Natural killer cell (primary cell): ENCODE measurements at regions not wholly inside any gene's neighbourhood (a gene's known extent, or its start where the extent isn't known, plus 50 kb on each side); places are given as distances from the start of the nearest gene placed in this dataset.

Source experiments
- ATAC-seq, 3 donors: fragments of 150-1000 bp in 2 of 3; fragments of 200-7000 bp in 1 of 3; cut with Tn5 transposase; 1 replicate in 1 of 3; 2 replicates in 2 of 3; pipeline ENCODE4 v1.10.0; 2021; ENCODE audit warnings: mild to moderate bottlenecking in 2 of 3, moderate library complexity in 2 of 3
- DNase-seq, 2 donors: peaks; one replicate each; pipeline versions ENCODE4 v3.0.0 to v3.0.0-alpha.2; 2013 to 2021; ENCODE audit warnings: mixed read lengths in 1 of 2
- H3K27ac ChIP-seq: one replicate; pipeline ENCODE4 v1.5.1; 2013; ENCODE audit warnings: mild to moderate bottlenecking, low read length
- H3K27me3 ChIP-seq: one replicate; pipeline ENCODE4 v1.6.1; 2013; ENCODE audit warnings: low read length; ENCODE audit not compliant: control insufficient read depth, insufficient read depth
- H3K36me3 ChIP-seq: one replicate; pipeline ENCODE4 v1.6.1; 2013; ENCODE audit warnings: low read length; ENCODE audit not compliant: control insufficient read depth, insufficient read depth
- H3K4me1 ChIP-seq: one replicate; pipeline ENCODE4 v1.6.1; 2013; ENCODE audit warnings: low read length; ENCODE audit not compliant: control insufficient read depth, insufficient read depth
- H3K4me3 ChIP-seq: one replicate; pipeline ENCODE4 v1.5.1; 2013; ENCODE audit warnings: low read length
- H3K9me3 ChIP-seq: one replicate; pipeline ENCODE4 v1.6.1; 2013; ENCODE audit warnings: low read length; ENCODE audit not compliant: control insufficient read depth, insufficient read depth
- H3K27ac Mint-ChIP-seq, 2 donors: one replicate each; pipeline ENCODE4 v1.8.0; 2022; ENCODE audit warnings: mild to moderate bottlenecking in 2 of 2, mixed read lengths in 2 of 2, moderate library complexity in 1 of 2
- H3K27me3 Mint-ChIP-seq, 2 donors: one replicate each; pipeline ENCODE4 v1.8.0; 2022; ENCODE audit warnings: low read depth in 2 of 2, mixed read lengths in 2 of 2
- H3K36me3 Mint-ChIP-seq: one replicate; pipeline ENCODE4 v1.8.0; 2022; ENCODE audit warnings: mixed read lengths
- H3K4me1 Mint-ChIP-seq, 2 donors: one replicate each; pipeline ENCODE4 v1.8.0; 2022; ENCODE audit warnings: mixed read lengths in 2 of 2
- H3K4me3 Mint-ChIP-seq: one replicate; pipeline ENCODE4 v1.8.0; 2022; ENCODE audit warnings: mild to moderate bottlenecking, moderate library complexity, mixed read lengths
- H3K9me3 Mint-ChIP-seq, 2 donors: one replicate each; pipeline ENCODE4 v1.8.0; 2022; ENCODE audit warnings: mixed read lengths in 2 of 2
- CTCF ChIP-seq: fragments of 200-600 bp; IDR thresholded peaks from one replicate; pipeline ENCODE4 v1.8.0; 2022; ENCODE audit warnings: antibody characterized with exemption
- WGBS: methylation state at CpG from one replicate; pipeline ENCODE4 v1.1.7; 2013; ENCODE audit warnings: missing lambda C conversion rate; ENCODE audit not compliant: insufficient coverage; 5-methylcytosine and 5-hydroxymethylcytosine counted together
- intact Hi-C: fragments of 100-400 bp; cut with micrococcal nuclease; formaldehyde crosslinking; loops from one replicate; pipeline ENCODE4 v1.14.2; 2022

GRCh38 chr2:71898851-71899681 lies 248.6 kb downstream of the CYP26B1 start:
- no peaks in the 10 kb centered on the region for H3K9me3 ChIP-seq
- H3K9me3 Mint-ChIP-seq = no peaks in the 10 kb centered on the region
- H3K27ac Mint-ChIP-seq = no peak overlapping the region
- WGBS = 66% methylated on average over 26 of the region's 29 CpGs
- no peak overlapping the region for H3K4me3 ChIP-seq
- no peak overlapping the region for H3K4me3 Mint-ChIP-seq
- no peaks in the 10 kb centered on the region for H3K4me1 ChIP-seq
- no peak for ATAC-seq
- TF ChIP-seq CTCF = no peak
- no peak overlapping the region for H3K27ac ChIP-seq
- peaks cover 7 to 12% of the 10 kb centered on the region in 2 donors for H3K27me3 Mint-ChIP-seq
- no peaks in the 10 kb centered on the region for H3K27me3 ChIP-seq
- no peak for DNase-seq
- H3K4me1 Mint-ChIP-seq = no peaks in the 10 kb centered on the region
- H3K36me3 Mint-ChIP-seq = no peaks in the 10 kb centered on the region
- intact Hi-C loops = no loop called here
- no peaks in the 10 kb centered on the region for H3K36me3 ChIP-seq

DNA sequence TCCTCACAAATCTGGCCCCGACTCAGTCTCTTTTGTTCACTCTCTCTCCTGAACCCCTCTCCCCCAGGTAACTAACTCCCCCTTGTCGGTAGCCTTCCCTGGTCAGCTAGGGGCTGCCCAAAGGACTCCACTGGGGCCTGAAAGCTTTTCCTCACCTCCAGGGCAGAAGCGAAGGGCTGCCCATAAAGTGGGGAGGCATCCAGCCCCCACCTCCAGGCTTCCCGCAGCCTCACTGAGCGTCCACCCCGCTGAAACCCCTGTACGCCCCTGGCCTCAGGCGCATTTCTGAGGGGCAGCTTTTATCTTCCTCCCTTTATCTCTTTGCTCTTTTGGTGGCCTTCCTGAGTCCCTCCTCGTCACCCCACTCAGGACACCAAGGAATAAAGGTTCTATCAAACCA lies 249.3 kb downstream of the CYP26B1 start:
- no peaks in the 10 kb centered on the region for H3K9me3 Mint-ChIP-seq
- Histone ChIP-seq H3K4me3 (no peak overlapping the region), H3K9me3 (no peaks in the 10 kb centered on the region), H3K36me3 (no peaks in the 10 kb centered on the region), H3K27me3 (no peaks in the 10 kb centered on the region), H3K27ac (no peak overlapping the region), H3K4me1 (no peaks in the 10 kb centered on the region)
- H3K27me3 Mint-ChIP-seq = peaks cover 7 to 8% of the 10 kb centered on the region in 2 donors
- DNase-seq (no peak), ATAC-seq (no peak)
- TF ChIP-seq CTCF = no peak
- H3K4me3 Mint-ChIP-seq = no peak overlapping the region
- no peaks in the 10 kb centered on the region for H3K36me3 Mint-ChIP-seq
- 87% methylated on average over 9 of the region's 9 CpGs for WGBS
- H3K4me1 Mint-ChIP-seq = no peaks in the 10 kb centered on the region
- no peak overlapping the region for H3K27ac Mint-ChIP-seq
- intact Hi-C loops = no loop called here

- intact Hi-C loops = no loop called here
- no peak for TF ChIP-seq CTCF
- 85% methylated on average over 7 of the region's 7 CpGs for WGBS
- Mint-ChIP-seq H3K9me3 (no peaks in the 10 kb centered on the region), H3K4me3 (no peak overlapping the region), H3K27ac (no peak overlapping the region), H3K4me1 (no peaks in the 10 kb centered on the region), H3K36me3 (no peaks in the 10 kb centered on the region), H3K27me3 (peaks cover 7 to 8% of the 10 kb centered on the region in 2 donors)
- no peak for DNase-seq
- Histone ChIP-seq H3K27ac (no peak overlapping the region), H3K9me3 (no peaks in the 10 kb centered on the region), H3K4me3 (no peak overlapping the region), H3K27me3 (no peaks in the 10 kb centered on the region), H3K36me3 (no peaks in the 10 kb centered on the region), H3K4me1 (no peaks in the 10 kb centered on the region)
- ATAC-seq = no peak
Measured at GRCh38 chr2:71897836-71898235, 249.8 kb downstream of the CYP26B1 start.

- Mint-ChIP-seq H3K36me3 (no peaks in the 10 kb centered on the region), H3K9me3 (no peaks in the 10 kb centered on the region), H3K4me1 (no peaks in the 10 kb centered on the region), H3K27me3 (peaks cover 4 to 7% of the 10 kb centered on the region in 2 donors), H3K27ac (no peak overlapping the region), H3K4me3 (no peak overlapping the region)
- H3K9me3 ChIP-seq = no peaks in the 10 kb centered on the region
- ATAC-seq (no peak), DNase-seq (no peak)
- no peaks in the 10 kb centered on the region for H3K4me1 ChIP-seq
- WGBS = 64% methylated on average over 6 of the region's 6 CpGs
- H3K27me3 ChIP-seq = no peaks in the 10 kb centered on the region
- H3K27ac ChIP-seq = no peak overlapping the region
- no peak for TF ChIP-seq CTCF
- no peaks in the 10 kb centered on the region for H3K36me3 ChIP-seq
- intact Hi-C loops = no loop called here
- no peak overlapping the region for H3K4me3 ChIP-seq
Measured at GRCh38 chr2:71897137-71897480, 250.6 kb downstream of the CYP26B1 start.
